WTC11 (cell line): ENCODE measurements at regions not wholly inside any gene's neighbourhood (a gene's known extent, or its start where the extent isn't known, plus 50 kb on each side); places are given as distances from the start of the nearest gene placed in this dataset.

Experiments used
- ATAC-seq: fragments of 200-7000 bp; cut with Tn5 transposase; 2 replicates; pipeline ENCODE4 v1.10.0; 2021; ENCODE audit warnings: mild to moderate bottlenecking, moderate library complexity
- CTCF ChIA-PET: fragments of 300-600 bp; sonication (Branson Sonifier 250); formaldehyde crosslinking; loops from one replicate; lab custom pipeline; 2021; ENCODE audit warnings: antibody characterized with exemption; lab: Charles Lee
- POLR2A ChIA-PET: fragments of 350-600 bp; sonication (Branson Sonifier 250); formaldehyde crosslinking; loops from one replicate; lab custom pipeline; 2021; ENCODE audit warnings: antibody characterized with exemption; lab: Charles Lee
- DNase-seq: peaks from one replicate; pipeline ENCODE4 v3.0.0; 2021; ENCODE audit warnings: low spot score
- H3K27ac Mint-ChIP-seq: 2 replicates; pipeline ENCODE4 v1.8.0; 2021; ENCODE audit warnings: mixed read lengths
- H3K27me3 Mint-ChIP-seq: 2 replicates; pipeline ENCODE4 v1.8.0; 2021; ENCODE audit warnings: low read depth, mild to moderate bottlenecking, moderate library complexity, mixed read lengths
- H3K36me3 Mint-ChIP-seq: 2 replicates; pipeline ENCODE4 v1.8.0; 2021; ENCODE audit warnings: mixed read lengths
- H3K4me1 Mint-ChIP-seq: 2 replicates; pipeline ENCODE4 v1.8.0; 2022; ENCODE audit warnings: mixed read lengths
- H3K4me3 Mint-ChIP-seq: 2 replicates; pipeline ENCODE4 v1.8.0; 2021; ENCODE audit warnings: mild to moderate bottlenecking, moderate library complexity, mixed read lengths
- H3K9me3 Mint-ChIP-seq: 2 replicates; pipeline ENCODE4 v1.8.0; 2021; ENCODE audit warnings: mixed read lengths
- AFF4 ChIP-seq: sonication (generic); formaldehyde crosslinking; IDR thresholded peaks from 2 replicates; pipeline ENCODE4 v1.8.1; 2023; ENCODE audit warnings: mild to moderate bottlenecking, missing genetic modification reagents, borderline replicate concordance
- ARID4B ChIP-seq: sonication (generic); formaldehyde crosslinking; IDR thresholded peaks from 2 replicates; pipeline ENCODE4 v1.8.0; 2023; ENCODE audit warnings: missing genetic modification reagents, mild to moderate bottlenecking, borderline replicate concordance
- ATF2 ChIP-seq: sonication (generic); formaldehyde crosslinking; IDR thresholded peaks from 2 replicates; pipeline ENCODE4 v1.8.1; 2022; ENCODE audit warnings: low read depth, missing genetic modification reagents, borderline replicate concordance
- CBFB ChIP-seq: sonication (generic); formaldehyde crosslinking; IDR thresholded peaks from 2 replicates; pipeline ENCODE4 v1.8.1; 2022; ENCODE audit warnings: mild to moderate bottlenecking, low read depth, missing genetic modification reagents
- ETV6 ChIP-seq: sonication (generic); formaldehyde crosslinking; IDR thresholded peaks from 2 replicates; pipeline ENCODE4 v1.8.1; 2022; ENCODE audit warnings: mild to moderate bottlenecking, missing genetic modification reagents
- GTF2I ChIP-seq: fragments of 250-450 bp; sonication (Bioruptor Pico); conservative IDR thresholded peaks from 2 replicates; pipeline ENCODE4 v1.4.0; 2021; ENCODE audit warnings: mild to moderate bottlenecking
- IRF2 ChIP-seq: sonication (generic); formaldehyde crosslinking; IDR thresholded peaks from 2 replicates; pipeline ENCODE4 v1.8.0; 2022; ENCODE audit warnings: low read depth, missing genetic modification reagents, borderline replicate concordance
- MLX ChIP-seq: sonication (generic); formaldehyde crosslinking; IDR thresholded peaks from 2 replicates; pipeline ENCODE4 v1.8.1; 2023; ENCODE audit warnings: mild to moderate bottlenecking, missing genetic modification reagents, moderate library complexity
- NFE2L1 ChIP-seq: sonication (generic); formaldehyde crosslinking; IDR thresholded peaks from 2 replicates; pipeline ENCODE4 v1.8.1; 2023; ENCODE audit warnings: missing genetic modification reagents
- PRDM15 ChIP-seq: sonication (generic); formaldehyde crosslinking; IDR thresholded peaks from 2 replicates; pipeline ENCODE4 v1.8.0; 2022; ENCODE audit warnings: missing genetic modification reagents
- PREB ChIP-seq: sonication (generic); formaldehyde crosslinking; IDR thresholded peaks from 2 replicates; pipeline ENCODE4 v1.8.1; 2022; ENCODE audit warnings: mild to moderate bottlenecking, missing genetic modification reagents, moderate library complexity, borderline replicate concordance
- TEAD1 ChIP-seq: sonication (generic); formaldehyde crosslinking; IDR thresholded peaks from 2 replicates; pipeline ENCODE4 v1.8.0; 2022; ENCODE audit warnings: mild to moderate bottlenecking, missing genetic modification reagents
- ZNF317 ChIP-seq: sonication (generic); formaldehyde crosslinking; IDR thresholded peaks from 2 replicates; pipeline ENCODE4 v1.8.1; 2023; ENCODE audit warnings: low read depth, mild to moderate bottlenecking, moderate library complexity, missing genetic modification reagents, borderline replicate concordance

GRCh38 chr9:111728617-111729366 is 65.9 kb downstream of the SHOC1 start:
- Mint-ChIP-seq H3K27ac (no peak overlapping the region), H3K9me3 (peaks cover 17% of the 10 kb centered on the region), H3K4me1 (no peaks in the 10 kb centered on the region), H3K36me3 (peaks cover 7% of the 10 kb centered on the region), H3K4me3 (no peak overlapping the region), H3K27me3 (no peaks in the 10 kb centered on the region)
- CTCF ChIA-PET: no interaction called here
- POLR2A ChIA-PET: no interaction called here
- DNase-seq (no peak), ATAC-seq (no peak)
- no peak for TF ChIP-seq TEAD1 (CRISPR knock-in tag)
- no peak for TF ChIP-seq ATF2
- TF ChIP-seq ARID4B (CRISPR knock-in tag): no peak
- no peak for TF ChIP-seq ZNF317 (CRISPR knock-in tag)
- no peak for TF ChIP-seq NFE2L1 (CRISPR knock-in tag)
- no peak for TF ChIP-seq MLX (CRISPR knock-in tag)
- TF ChIP-seq GTF2I (CRISPR knock-in tag): no peak
- no peak for TF ChIP-seq PRDM15 (CRISPR knock-in tag)
- no peak for TF ChIP-seq PREB (CRISPR knock-in tag)
- no peak for TF ChIP-seq IRF2 (CRISPR knock-in tag)
- TF ChIP-seq ETV6 (CRISPR knock-in tag): no peak
- TF ChIP-seq CBFB: no peak
- no peak for TF ChIP-seq AFF4 (CRISPR knock-in tag)
